ENCODE measurements at regions not wholly inside any gene's neighbourhood (a gene's known extent, or its start where the extent isn't known, plus 50 kb on each side); places are given as distances from the start of the nearest gene placed in this dataset.

DNA sequence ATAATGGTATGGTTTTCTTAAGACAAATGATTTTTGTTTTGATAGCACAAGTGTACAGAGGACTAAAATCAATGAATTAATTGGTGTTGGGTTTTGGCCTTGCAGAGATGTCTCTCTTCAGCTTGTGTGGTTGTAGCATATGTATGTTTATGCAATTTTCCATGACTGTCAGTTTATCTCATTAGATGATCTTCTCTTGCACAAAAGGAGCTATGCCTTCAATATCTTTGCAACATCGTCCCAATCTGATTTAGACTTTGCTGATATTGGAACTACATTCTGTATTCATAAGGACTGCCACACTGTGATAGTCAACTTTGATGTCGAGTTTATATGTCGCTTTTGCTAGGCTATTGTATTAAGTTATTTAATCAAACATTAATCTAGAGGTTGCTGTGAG is 140.0 kb upstream of the TAF11L2 start:
- TF ChIP-seq, protein P1, sequence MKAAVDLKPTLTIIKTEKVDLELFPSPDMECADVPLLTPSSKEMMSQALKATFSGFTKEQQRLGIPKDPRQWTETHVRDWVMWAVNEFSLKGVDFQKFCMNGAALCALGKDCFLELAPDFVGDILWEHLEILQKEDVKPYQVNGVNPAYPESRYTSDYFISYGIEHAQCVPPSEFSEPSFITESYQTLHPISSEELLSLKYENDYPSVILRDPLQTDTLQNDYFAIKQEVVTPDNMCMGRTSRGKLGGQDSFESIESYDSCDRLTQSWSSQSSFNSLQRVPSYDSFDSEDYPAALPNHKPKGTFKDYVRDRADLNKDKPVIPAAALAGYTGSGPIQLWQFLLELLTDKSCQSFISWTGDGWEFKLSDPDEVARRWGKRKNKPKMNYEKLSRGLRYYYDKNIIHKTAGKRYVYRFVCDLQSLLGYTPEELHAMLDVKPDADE (IDR thresholded peaks at IDR 0.05), result no peak
- TF ChIP-seq CREB1 (CRISPR knock-in tag; IDR thresholded peaks at IDR 0.05; ENCODE audit: low read depth) (no peak), STAT1 (IDR thresholded peaks at IDR 0.05; ENCODE audit: unreplicated experiment) (no peak), ZNF114 (CRISPR knock-in tag; IDR thresholded peaks at IDR 0.05) (no peak), ZNF331 (CRISPR knock-in tag; IDR thresholded peaks at IDR 0.05; ENCODE audit: low read depth) (no peak), EZH2phosphoT487 (IDR thresholded peaks at IDR 0.05; ENCODE audit: unreplicated experiment) (no peak), JUNB (IDR thresholded peaks at IDR 0.05; ENCODE audit: unreplicated experiment) (no peak), POLR2AphosphoS5 (IDR thresholded peaks at IDR 0.05; ENCODE audit: low read depth) (no peak), EZH2 (IDR thresholded peaks at IDR 0.05; ENCODE audit: low read depth, unreplicated experiment) (no peak), NANOG (IDR thresholded peaks at IDR 0.05; ENCODE audit: borderline replicate concordance) (no peak)
- TF ChIP-seq, protein P2, sequence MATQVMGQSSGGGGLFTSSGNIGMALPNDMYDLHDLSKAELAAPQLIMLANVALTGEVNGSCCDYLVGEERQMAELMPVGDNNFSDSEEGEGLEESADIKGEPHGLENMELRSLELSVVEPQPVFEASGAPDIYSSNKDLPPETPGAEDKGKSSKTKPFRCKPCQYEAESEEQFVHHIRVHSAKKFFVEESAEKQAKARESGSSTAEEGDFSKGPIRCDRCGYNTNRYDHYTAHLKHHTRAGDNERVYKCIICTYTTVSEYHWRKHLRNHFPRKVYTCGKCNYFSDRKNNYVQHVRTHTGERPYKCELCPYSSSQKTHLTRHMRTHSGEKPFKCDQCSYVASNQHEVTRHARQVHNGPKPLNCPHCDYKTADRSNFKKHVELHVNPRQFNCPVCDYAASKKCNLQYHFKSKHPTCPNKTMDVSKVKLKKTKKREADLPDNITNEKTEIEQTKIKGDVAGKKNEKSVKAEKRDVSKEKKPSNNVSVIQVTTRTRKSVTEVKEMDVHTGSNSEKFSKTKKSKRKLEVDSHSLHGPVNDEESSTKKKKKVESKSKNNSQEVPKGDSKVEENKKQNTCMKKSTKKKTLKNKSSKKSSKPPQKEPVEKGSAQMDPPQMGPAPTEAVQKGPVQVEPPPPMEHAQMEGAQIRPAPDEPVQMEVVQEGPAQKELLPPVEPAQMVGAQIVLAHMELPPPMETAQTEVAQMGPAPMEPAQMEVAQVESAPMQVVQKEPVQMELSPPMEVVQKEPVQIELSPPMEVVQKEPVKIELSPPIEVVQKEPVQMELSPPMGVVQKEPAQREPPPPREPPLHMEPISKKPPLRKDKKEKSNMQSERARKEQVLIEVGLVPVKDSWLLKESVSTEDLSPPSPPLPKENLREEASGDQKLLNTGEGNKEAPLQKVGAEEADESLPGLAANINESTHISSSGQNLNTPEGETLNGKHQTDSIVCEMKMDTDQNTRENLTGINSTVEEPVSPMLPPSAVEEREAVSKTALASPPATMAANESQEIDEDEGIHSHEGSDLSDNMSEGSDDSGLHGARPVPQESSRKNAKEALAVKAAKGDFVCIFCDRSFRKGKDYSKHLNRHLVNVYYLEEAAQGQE (IDR thresholded peaks at IDR 0.05; ENCODE audit: unreplicated experiment), result no peak
- TF ChIP-seq, protein P3, sequence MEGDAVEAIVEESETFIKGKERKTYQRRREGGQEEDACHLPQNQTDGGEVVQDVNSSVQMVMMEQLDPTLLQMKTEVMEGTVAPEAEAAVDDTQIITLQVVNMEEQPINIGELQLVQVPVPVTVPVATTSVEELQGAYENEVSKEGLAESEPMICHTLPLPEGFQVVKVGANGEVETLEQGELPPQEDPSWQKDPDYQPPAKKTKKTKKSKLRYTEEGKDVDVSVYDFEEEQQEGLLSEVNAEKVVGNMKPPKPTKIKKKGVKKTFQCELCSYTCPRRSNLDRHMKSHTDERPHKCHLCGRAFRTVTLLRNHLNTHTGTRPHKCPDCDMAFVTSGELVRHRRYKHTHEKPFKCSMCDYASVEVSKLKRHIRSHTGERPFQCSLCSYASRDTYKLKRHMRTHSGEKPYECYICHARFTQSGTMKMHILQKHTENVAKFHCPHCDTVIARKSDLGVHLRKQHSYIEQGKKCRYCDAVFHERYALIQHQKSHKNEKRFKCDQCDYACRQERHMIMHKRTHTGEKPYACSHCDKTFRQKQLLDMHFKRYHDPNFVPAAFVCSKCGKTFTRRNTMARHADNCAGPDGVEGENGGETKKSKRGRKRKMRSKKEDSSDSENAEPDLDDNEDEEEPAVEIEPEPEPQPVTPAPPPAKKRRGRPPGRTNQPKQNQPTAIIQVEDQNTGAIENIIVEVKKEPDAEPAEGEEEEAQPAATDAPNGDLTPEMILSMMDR (conservative IDR thresholded peaks at IDR 0.05; ENCODE audit: low read depth in 2 of 2), result no peak
- TF ChIP-seq, protein P4, sequence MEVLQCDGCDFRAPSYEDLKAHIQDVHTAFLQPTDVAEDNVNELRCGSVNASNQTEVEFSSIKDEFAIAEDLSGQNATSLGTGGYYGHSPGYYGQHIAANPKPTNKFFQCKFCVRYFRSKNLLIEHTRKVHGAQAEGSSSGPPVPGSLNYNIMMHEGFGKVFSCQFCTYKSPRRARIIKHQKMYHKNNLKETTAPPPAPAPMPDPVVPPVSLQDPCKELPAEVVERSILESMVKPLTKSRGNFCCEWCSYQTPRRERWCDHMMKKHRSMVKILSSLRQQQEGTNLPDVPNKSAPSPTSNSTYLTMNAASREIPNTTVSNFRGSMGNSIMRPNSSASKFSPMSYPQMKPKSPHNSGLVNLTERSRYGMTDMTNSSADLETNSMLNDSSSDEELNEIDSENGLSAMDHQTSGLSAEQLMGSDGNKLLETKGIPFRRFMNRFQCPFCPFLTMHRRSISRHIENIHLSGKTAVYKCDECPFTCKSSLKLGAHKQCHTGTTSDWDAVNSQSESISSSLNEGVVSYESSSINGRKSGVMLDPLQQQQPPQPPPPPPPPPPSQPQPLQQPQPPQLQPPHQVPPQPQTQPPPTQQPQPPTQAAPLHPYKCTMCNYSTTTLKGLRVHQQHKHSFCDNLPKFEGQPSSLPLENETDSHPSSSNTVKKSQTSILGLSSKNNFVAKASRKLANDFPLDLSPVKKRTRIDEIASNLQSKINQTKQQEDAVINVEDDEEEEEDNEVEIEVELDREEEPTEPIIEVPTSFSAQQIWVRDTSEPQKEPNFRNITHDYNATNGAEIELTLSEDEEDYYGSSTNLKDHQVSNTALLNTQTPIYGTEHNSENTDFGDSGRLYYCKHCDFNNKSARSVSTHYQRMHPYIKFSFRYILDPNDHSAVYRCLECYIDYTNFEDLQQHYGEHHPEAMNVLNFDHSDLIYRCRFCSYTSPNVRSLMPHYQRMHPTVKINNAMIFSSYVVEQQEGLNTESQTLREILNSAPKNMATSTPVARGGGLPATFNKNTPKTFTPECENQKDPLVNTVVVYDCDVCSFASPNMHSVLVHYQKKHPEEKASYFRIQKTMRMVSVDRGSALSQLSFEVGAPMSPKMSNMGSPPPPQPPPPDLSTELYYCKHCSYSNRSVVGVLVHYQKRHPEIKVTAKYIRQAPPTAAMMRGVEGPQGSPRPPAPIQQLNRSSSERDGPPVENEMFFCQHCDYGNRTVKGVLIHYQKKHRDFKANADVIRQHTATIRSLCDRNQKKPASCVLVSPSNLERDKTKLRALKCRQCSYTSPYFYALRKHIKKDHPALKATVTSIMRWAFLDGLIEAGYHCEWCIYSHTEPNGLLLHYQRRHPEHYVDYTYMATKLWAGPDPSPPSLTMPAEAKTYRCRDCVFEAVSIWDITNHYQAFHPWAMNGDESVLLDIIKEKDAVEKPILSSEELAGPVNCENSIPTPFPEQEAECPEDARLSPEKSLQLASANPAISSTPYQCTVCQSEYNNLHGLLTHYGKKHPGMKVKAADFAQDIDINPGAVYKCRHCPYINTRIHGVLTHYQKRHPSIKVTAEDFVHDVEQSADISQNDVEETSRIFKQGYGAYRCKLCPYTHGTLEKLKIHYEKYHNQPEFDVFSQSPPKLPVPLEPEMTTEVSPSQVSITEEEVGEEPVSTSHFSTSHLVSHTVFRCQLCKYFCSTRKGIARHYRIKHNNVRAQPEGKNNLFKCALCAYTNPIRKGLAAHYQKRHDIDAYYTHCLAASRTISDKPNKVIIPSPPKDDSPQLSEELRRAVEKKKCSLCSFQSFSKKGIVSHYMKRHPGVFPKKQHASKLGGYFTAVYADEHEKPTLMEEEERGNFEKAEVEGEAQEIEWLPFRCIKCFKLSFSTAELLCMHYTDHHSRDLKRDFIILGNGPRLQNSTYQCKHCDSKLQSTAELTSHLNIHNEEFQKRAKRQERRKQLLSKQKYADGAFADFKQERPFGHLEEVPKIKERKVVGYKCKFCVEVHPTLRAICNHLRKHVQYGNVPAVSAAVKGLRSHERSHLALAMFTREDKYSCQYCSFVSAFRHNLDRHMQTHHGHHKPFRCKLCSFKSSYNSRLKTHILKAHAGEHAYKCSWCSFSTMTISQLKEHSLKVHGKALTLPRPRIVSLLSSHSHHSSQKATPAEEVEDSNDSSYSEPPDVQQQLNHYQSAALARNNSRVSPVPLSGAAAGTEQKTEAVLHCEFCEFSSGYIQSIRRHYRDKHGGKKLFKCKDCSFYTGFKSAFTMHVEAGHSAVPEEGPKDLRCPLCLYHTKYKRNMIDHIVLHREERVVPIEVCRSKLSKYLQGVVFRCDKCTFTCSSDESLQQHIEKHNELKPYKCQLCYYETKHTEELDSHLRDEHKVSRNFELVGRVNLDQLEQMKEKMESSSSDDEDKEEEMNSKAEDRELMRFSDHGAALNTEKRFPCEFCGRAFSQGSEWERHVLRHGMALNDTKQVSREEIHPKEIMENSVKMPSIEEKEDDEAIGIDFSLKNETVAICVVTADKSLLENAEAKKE (CRISPR knock-in tag; IDR thresholded peaks at IDR 0.05), result no peak
- Histone ChIP-seq H3K36me3 (ENCODE audit: insufficient read depth) (no peaks in the 10 kb centered on the region), H3K27ac (ENCODE audit: low read depth) (no peak overlapping the region), H2AFZ (no peak overlapping the region), H3F3A (replicated peaks; ENCODE audit: low read depth) (no peaks in the 10 kb centered on the region), H3K4me1 (ENCODE audit: insufficient read depth) (no peaks in the 10 kb centered on the region), H3K79me2 (replicated peaks; ENCODE audit: insufficient read depth) (no peaks in the 10 kb centered on the region), H3K4me3 (no peak overlapping the region), H4K20me1 (replicated peaks; ENCODE audit: insufficient read depth) (no peaks in the 10 kb centered on the region), H3K9me2 (ENCODE audit: insufficient read depth) (peaks cover 6% of the 10 kb centered on the region; the same call in 1 of the 2 replicates), H3K27me3 (ENCODE audit: insufficient read depth) (no peaks in the 10 kb centered on the region), H3K4me2 (no peak overlapping the region)
- Mint-ChIP-seq H3K4me3 (no peak overlapping the region), H3K9me3 (peaks cover 5% of the 10 kb centered on the region; the same call in 2 of the 3 replicates), H3K4me1 (no peaks in the 10 kb centered on the region), H3K27ac (no peak overlapping the region), H3K27me3 (ENCODE audit: insufficient read depth, low read depth, poor library complexity) (peaks cover 2% of the 10 kb centered on the region), H3K36me3 (ENCODE audit: low read depth) (0 out of 3 replicates have a peak, but pooled peaks cover 3% of the 10 kb centered on the region)
- ATAC-seq, result no peak
- DNase-seq (ENCODE audit: low spot score), result no peak

Measured in GM23338 (cell line).